ENCODE measurements at regions not wholly inside any gene's neighbourhood (a gene's known extent, or its start where the extent isn't known, plus 50 kb on each side); places are given as distances from the start of the nearest gene placed in this dataset.

GRCh38 chr1:30005972-30006619 is 717.3 kb downstream of the MATN1 start (continued):
- TF ChIP-seq BMI1 (IDR thresholded peaks at IDR 0.05; ENCODE audit: borderline replicate concordance) (no peak), RAD21 (IDR thresholded peaks at IDR 0.05; ENCODE audit: insufficient read depth, low read depth, low read length) (no peak), TBL1XR1 (IDR thresholded peaks at IDR 0.05; ENCODE audit: low read depth, low read length) (no peak), STAT3 (IDR thresholded peaks at IDR 0.05; ENCODE audit: low read depth, low read length) (no peak), NBN (IDR thresholded peaks at IDR 0.05) (no peak), ZBTB33 (IDR thresholded peaks at IDR 0.05) (no peak), RFX5 (IDR thresholded peaks at IDR 0.05; ENCODE audit: low read depth, low read length) (no peak)

- Histone ChIP-seq H3K27ac (ENCODE audit: control insufficient read depth, insufficient read depth) (no peak overlapping the region), H4K20me1 (ENCODE audit: control insufficient read depth, insufficient read depth) (no peaks in the 10 kb centered on the region), H3K79me2 (ENCODE audit: control insufficient read depth, insufficient read depth, low read length) (no peaks in the 10 kb centered on the region), H3K9ac (ENCODE audit: control insufficient read depth, insufficient read depth, low read length) (no peak overlapping the region), H2AFZ (ENCODE audit: control insufficient read depth, low read depth, low read length) (no peak overlapping the region), H3K36me3 (ENCODE audit: control insufficient read depth in 2 of 2, insufficient read depth in 2 of 2, low read length in 1 of 2) (no peaks in the 10 kb centered on the region), H3K4me3 (no peak overlapping the region), H3K4me1 (ENCODE audit: control insufficient read depth, insufficient read depth, low read length) (no peaks in the 10 kb centered on the region), H3K9me3 (replicated peaks; ENCODE audit: control insufficient read depth, insufficient read depth, low read length) (no peaks in the 10 kb centered on the region), H3K27me3 (replicated peaks in 1 of 2; ENCODE audit: control insufficient read depth in 2 of 2, insufficient read depth in 2 of 2, low read length in 1 of 2) (no peaks in the 10 kb centered on the region; a peak in 2 of 4 replicates), H3K4me2 (ENCODE audit: control insufficient read depth, insufficient read depth) (no peak overlapping the region)
- WGBS (ENCODE audit: insufficient coverage, insufficient replicate concordance, low lambda C conversion rate, missing lambda C conversion rate) = 53% methylated on average over 5 of the region's 5 CpGs
- no peak for ATAC-seq
- no TSS peak for BruUV-seq (replicated peaks)
- POLR2A ChIA-PET = no interaction called here
- in situ Hi-C loops (cut with MboI) (no loop called here), intact Hi-C loops (cut with micrococcal nuclease; ENCODE audit: unreplicated experiment) (no loop called here)
- RAD21 ChIA-PET (ENCODE audit: unreplicated experiment) = no interaction called here
- FAIRE-seq = no peak
- DNase-seq (ENCODE audit: low read depth, low spot score) = no peak
- SMC1A ChIA-PET (ENCODE audit: uncharacterized antibody, unreplicated experiment) = no interaction called here
- CTCF ChIA-PET = no interaction called here
- no peak for TF ChIP-seq TBL1XR1 (IDR thresholded peaks at IDR 0.05; ENCODE audit: low read depth, low read length)
- TF ChIP-seq E2F4 (IDR thresholded peaks at IDR 0.05; ENCODE audit: low read depth, low read length) = no peak
- no peak for TF ChIP-seq PKNOX1 (IDR thresholded peaks at IDR 0.05)
- no peak for TF ChIP-seq USF2 (IDR thresholded peaks at IDR 0.05; ENCODE audit: borderline replicate concordance, low read depth, low read length)
- TF ChIP-seq KLF5 (IDR thresholded peaks at IDR 0.05; ENCODE audit: partially characterized antibody) = no peak
- no peak for TF ChIP-seq POU2F2 (IDR thresholded peaks at IDR 0.05; ENCODE audit: borderline replicate concordance, low read depth, low read length)
- no peak for TF ChIP-seq ZNF207 (IDR thresholded peaks at IDR 0.05; ENCODE audit: borderline replicate concordance)
- no peak for TF ChIP-seq DPF2 (IDR thresholded peaks at IDR 0.05)
- TF ChIP-seq CEBPB (IDR thresholded peaks at IDR 0.05; ENCODE audit: borderline replicate concordance in 1 of 2, low read depth in 2 of 2, low read length in 2 of 2) = no peak
- no peak for TF ChIP-seq PBX3 (IDR thresholded peaks at IDR 0.05; ENCODE audit: insufficient replicate concordance, low read depth, low read length)
- TF ChIP-seq USF1 (IDR thresholded peaks at IDR 0.05; ENCODE audit: borderline replicate concordance, extremely low read length, insufficient read depth, low read depth, low read length) = no peak
Measured at GRCh38 chr1:30001732-30002039, 721.7 kb downstream of the MATN1 start.
